SK-N-SH (cell line): ENCODE measurements at regions not wholly inside any gene's neighbourhood (a gene's known extent, or its start where the extent isn't known, plus 50 kb on each side); places are given as distances from the start of the nearest gene placed in this dataset.

Experiments used
- CTCF ChIA-PET: fragments of 300-600, 350-600 bp; formaldehyde crosslinking; extraction: SDS; loops from one replicate; lab custom pipeline; 2021; lab: Yijun Ruan, JAX
- POLR2A ChIA-PET: fragments of 350-600 bp; sonication (Branson Sonifier 250); formaldehyde crosslinking; extraction: SDS; loops from one replicate; lab custom pipeline; 2020; ENCODE audit warnings: antibody characterized with exemption, inconsistent platforms; lab: Yijun Ruan, JAX
- DNase-seq: peaks from one replicate; pipeline ENCODE4 v3.0.0; 2012
- H2AFZ ChIP-seq: fragments of 200-600 bp; sonication (generic); 2 replicates; pipeline ENCODE4 v1.8.1; 2016; ENCODE audit warnings: antibody characterized with exemption, mild to moderate bottlenecking, low read depth
- H3F3A ChIP-seq: fragments of 200-600 bp; sonication (generic); replicated peaks from 2 replicates; pipeline ENCODE3; 2016; ENCODE audit warnings: antibody characterized with exemption, mild to moderate bottlenecking; ENCODE audit not compliant: insufficient read depth
- H3K27ac ChIP-seq, 2 experiments: fragments of 200-500 bp in 1 of 2; fragments of 200-600 bp in 1 of 2; sonication (Bioruptor generic) in 1 of 2; sonication (generic), shearing (Covaris generic) in 1 of 2; 2 replicates each; pipeline versions ENCODE4 v1.5.1 to v1.6.1; 2014 to 2016; ENCODE audit warnings: low read depth in 2 of 2, inconsistent platforms in 1 of 2, low read length in 1 of 2, mild to moderate bottlenecking in 1 of 2, mixed read lengths in 1 of 2
- H3K27me3 ChIP-seq: fragments of 200-600 bp; sonication (generic), shearing (Covaris generic); 2 replicates; pipeline ENCODE4 v1.6.1; 2016; ENCODE audit warnings: mixed run types; ENCODE audit not compliant: insufficient read depth
- H3K36me3 ChIP-seq, 2 experiments: fragments of 200-500 bp in 1 of 2; fragments of 200-600 bp in 1 of 2; sonication (Bioruptor generic) in 1 of 2; sonication (generic) in 1 of 2; replicated peaks in 1 of 2; 2 replicates each; pipeline versions ENCODE3 to v1.5.1; 2014 to 2016; ENCODE audit warnings: low read length in 1 of 2, mild to moderate bottlenecking in 1 of 2; ENCODE audit not compliant: insufficient read depth in 2 of 2, control insufficient read depth in 1 of 2
- H3K4me1 ChIP-seq, 2 experiments: fragments of 200-500 bp in 1 of 2; fragments of 200-600 bp in 1 of 2; sonication (Bioruptor generic) in 1 of 2; sonication (generic), shearing (Covaris generic) in 1 of 2; 2 replicates each; pipeline versions ENCODE4 v1.5.1 to v1.6.1; 2014 to 2016; ENCODE audit warnings: low read depth in 1 of 2, low read length in 1 of 2, mixed run types in 1 of 2; ENCODE audit not compliant: insufficient read depth in 2 of 2, control insufficient read depth in 1 of 2
- H3K4me2 ChIP-seq: fragments of 200-600 bp; sonication (generic), shearing (Covaris generic); 2 replicates; pipeline ENCODE4 v1.6.1; 2017; ENCODE audit warnings: mixed run types
- H3K4me3 ChIP-seq, 2 experiments: fragments of 200-500 bp in 1 of 2; fragments of 200-600 bp in 1 of 2; sonication (Bioruptor generic) in 1 of 2; sonication (generic), shearing (Covaris generic) in 1 of 2; 2 replicates each; pipeline versions ENCODE4 v1.5.1 to v1.8.1; 2014 to 2016; ENCODE audit warnings: low read depth in 2 of 2, inconsistent platforms in 1 of 2, low read length in 1 of 2, mild to moderate bottlenecking in 1 of 2, mixed read lengths in 1 of 2, moderate library complexity in 1 of 2
- H3K79me2 ChIP-seq: fragments of 200-600 bp; sonication (generic); 2 replicates; pipeline ENCODE4 v1.8.1; 2017; ENCODE audit warnings: mild to moderate bottlenecking; ENCODE audit not compliant: insufficient read depth
- H3K9ac ChIP-seq: fragments of 200-600 bp; sonication (generic); 2 replicates; pipeline ENCODE4 v1.6.1; 2017; ENCODE audit warnings: mixed run types
- H3K9me2 ChIP-seq: fragments of 200-600 bp; sonication (generic); 2 replicates; pipeline ENCODE4 v1.6.1; 2017; ENCODE audit warnings: mixed run types
- H3K9me3 ChIP-seq: fragments of 200-600 bp; sonication (generic); 2 replicates; pipeline ENCODE4 v1.6.1; 2017; ENCODE audit warnings: mixed run types, mild to moderate bottlenecking, moderate library complexity
- H4K20me1 ChIP-seq: fragments of 200-600 bp; sonication (generic); 2 replicates; pipeline ENCODE4 v1.6.1; 2017; ENCODE audit warnings: mild to moderate bottlenecking, mixed run types; ENCODE audit not compliant: insufficient read depth
- CHD2 ChIP-seq: fragments of 150-350 bp; IDR thresholded peaks from 2 replicates; pipeline ENCODE4 v1.6.1; 2018; ENCODE audit warnings: low read length; ENCODE audit not compliant: partially characterized antibody
- ELF1 ChIP-seq: IDR thresholded peaks from 2 replicates; pipeline ENCODE4 v1.4.0; 2012
- EP300 ChIP-seq, 2 experiments: IDR thresholded peaks; 2 replicates each; pipeline versions ENCODE4 v1.4.0 to v1.6.1; 2012; ENCODE audit warnings: borderline replicate concordance in 1 of 2, low read depth in 1 of 2, low read length in 1 of 2
- FOXJ3 ChIP-seq: sonication (generic); formaldehyde crosslinking; IDR thresholded peaks from 2 replicates; pipeline ENCODE4 v1.5.1; 2020; ENCODE audit warnings: mild to moderate bottlenecking, missing genetic modification reagents
- GABPA ChIP-seq: IDR thresholded peaks from 2 replicates; pipeline ENCODE4 v1.4.0; 2012; ENCODE audit warnings: low read depth, mild to moderate bottlenecking
- GATA2 ChIP-seq: sonication (generic); formaldehyde crosslinking; IDR thresholded peaks from 2 replicates; pipeline ENCODE4 v1.5.0; 2020; ENCODE audit warnings: mild to moderate bottlenecking, missing genetic modification reagents
- JUND ChIP-seq: IDR thresholded peaks from 2 replicates; pipeline ENCODE4 v1.4.0; 2012
- MEF2A ChIP-seq: IDR thresholded peaks from 2 replicates; pipeline ENCODE4 v1.4.0; 2012; ENCODE audit warnings: low read depth, borderline replicate concordance
- MXI1 ChIP-seq: IDR thresholded peaks from 2 replicates; pipeline ENCODE4 v1.6.1; 2012; ENCODE audit warnings: mild to moderate bottlenecking, low read depth, low read length, improper control_type of control experiment
- NFIC ChIP-seq: IDR thresholded peaks from 2 replicates; pipeline ENCODE4 v1.4.0; 2012; ENCODE audit warnings: borderline replicate concordance
- RCOR1 ChIP-seq: fragments of 150-350 bp; IDR thresholded peaks from 2 replicates; pipeline ENCODE4 v1.6.1; 2017; ENCODE audit warnings: antibody characterized with exemption, low read length
- RXRA ChIP-seq: IDR thresholded peaks from 2 replicates; pipeline ENCODE4 v1.4.0; 2012; ENCODE audit warnings: low read depth, mild to moderate bottlenecking, borderline replicate concordance
- SIN3A ChIP-seq: IDR thresholded peaks from 2 replicates; pipeline ENCODE4 v1.6.1; 2012; ENCODE audit warnings: low read depth, mild to moderate bottlenecking, low read length, moderate library complexity, borderline replicate concordance
- TAF1 ChIP-seq: IDR thresholded peaks from 2 replicates; pipeline ENCODE4 v1.6.1; 2012; ENCODE audit warnings: low read depth, mild to moderate bottlenecking, low read length, moderate library complexity, borderline replicate concordance
- TCF12 ChIP-seq: IDR thresholded peaks from 2 replicates; pipeline ENCODE4 v1.4.0; 2012
- WGBS: methylation state at CpG from one replicate; pipeline ENCODE4 v1.1.6; 2017; ENCODE audit warnings: low lambda C conversion rate; 5-methylcytosine and 5-hydroxymethylcytosine counted together
- TF ChIP-seq, protein P1 (sequence below): IDR thresholded peaks from 2 replicates; pipeline ENCODE4 v1.4.0; 2012; ENCODE audit warnings: low read depth
- TF ChIP-seq, protein P2 (sequence below): IDR thresholded peaks from 2 replicates; pipeline ENCODE4 v1.6.1; 2012; ENCODE audit warnings: mild to moderate bottlenecking, low read depth, low read length, moderate library complexity
- TF ChIP-seq, protein P3 (sequence below): fragments of 200-600 bp; sonication (generic); IDR thresholded peaks from 2 replicates; pipeline ENCODE4 v1.6.1; 2017; ENCODE audit warnings: antibody characterized with exemption, mild to moderate bottlenecking, moderate library complexity
- TF ChIP-seq, protein P4 (sequence below): fragments of 150-350 bp; IDR thresholded peaks from 2 replicates; pipeline ENCODE4 v1.6.1; 2016; ENCODE audit warnings: mild to moderate bottlenecking, low read depth, low read length

DNA sequence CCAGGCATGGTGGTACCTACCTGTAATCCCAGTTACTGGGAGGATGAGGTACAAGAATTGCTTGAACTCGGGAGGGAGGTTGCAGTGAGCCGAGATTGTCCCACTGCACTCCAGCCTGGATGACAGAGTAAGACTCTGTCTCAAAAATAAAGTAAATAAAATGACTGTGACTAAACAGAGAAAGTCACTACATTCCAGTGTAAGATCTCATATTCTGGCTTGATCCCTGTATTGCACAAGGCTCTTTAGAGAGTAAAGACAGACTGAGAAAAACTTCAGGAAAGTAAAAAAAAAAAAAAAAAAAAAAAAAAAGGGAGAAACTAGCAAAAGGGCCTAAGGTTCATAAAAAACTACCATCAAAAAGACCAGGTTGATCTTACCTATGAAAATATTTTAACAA is 106.6 kb upstream of the PJA2 start:
- Histone ChIP-seq H3K9ac (no peak overlapping the region), H3K36me3 (no peaks in the 10 kb centered on the region), H3F3A (no peaks in the 10 kb centered on the region), H3K27ac (no peak overlapping the region), H3K4me2 (no peak overlapping the region), H3K79me2 (no peaks in the 10 kb centered on the region), H3K27me3 (no peaks in the 10 kb centered on the region), H2AFZ (no peak overlapping the region), H4K20me1 (no peaks in the 10 kb centered on the region), H3K4me3 (no peak overlapping the region), H3K4me1 (no peaks in the 10 kb centered on the region; a peak in 1 of 4 replicates), H3K9me3 (no peaks in the 10 kb centered on the region), H3K9me2 (no peaks in the 10 kb centered on the region)
- ChIA-PET POLR2A (no interaction called here), CTCF (no interaction called here)
- no peak for TF ChIP-seq EP300 (IDR thresholded peaks at IDR 0.05; ENCODE audit: borderline replicate concordance in 1 of 2, low read depth in 1 of 2, low read length in 1 of 2)
- no peak for TF ChIP-seq MXI1
- no peak for TF ChIP-seq RXRA
- no peak for TF ChIP-seq TCF12
- TF ChIP-seq SIN3A = no peak
- TF ChIP-seq TAF1 = no peak
- TF ChIP-seq, protein P1, sequence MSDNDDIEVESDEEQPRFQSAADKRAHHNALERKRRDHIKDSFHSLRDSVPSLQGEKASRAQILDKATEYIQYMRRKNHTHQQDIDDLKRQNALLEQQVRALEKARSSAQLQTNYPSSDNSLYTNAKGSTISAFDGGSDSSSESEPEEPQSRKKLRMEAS = no peak
- no peak for TF ChIP-seq GABPA
- TF ChIP-seq GATA2 (CRISPR knock-in tag) = no peak
- TF ChIP-seq RCOR1 = no peak
- DNase-seq = no peak
- WGBS = 86% methylated on average over 2 of the region's 2 CpGs

DNA sequence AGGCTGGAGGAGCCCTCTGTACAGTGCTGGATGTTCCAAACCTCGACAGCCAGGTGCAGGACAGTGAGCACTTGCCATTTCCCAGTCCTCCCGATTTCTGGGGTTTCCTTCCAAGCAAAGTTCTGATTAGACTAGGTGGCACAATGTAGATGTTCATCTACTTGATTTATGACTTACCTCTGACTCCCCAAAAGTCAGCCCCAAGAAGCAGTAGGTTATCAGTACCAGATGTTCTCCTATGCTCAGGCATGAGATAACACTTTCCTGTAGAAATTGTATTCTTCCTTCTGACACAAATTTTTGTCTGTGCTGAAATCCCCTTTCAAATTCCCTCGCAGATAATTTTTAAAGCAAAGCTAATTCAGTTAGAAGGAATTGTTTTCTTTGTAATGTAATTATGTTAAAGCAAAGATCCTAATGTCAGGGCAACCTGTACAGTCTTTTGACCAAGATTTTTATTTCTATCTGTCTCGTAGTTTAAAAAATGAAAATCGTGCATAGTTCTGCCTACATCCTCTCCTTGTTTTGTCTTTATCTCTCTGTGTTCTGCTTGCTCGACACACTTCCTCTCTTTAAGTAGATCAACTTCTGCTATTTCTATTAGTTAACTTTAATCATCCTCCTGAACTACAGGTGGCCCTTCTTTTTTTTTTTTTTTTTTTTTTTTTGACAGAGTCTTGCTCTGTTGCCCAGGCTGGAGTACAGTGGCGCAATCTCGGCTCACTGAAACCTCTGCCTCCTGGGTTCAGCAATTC is 102.4 kb upstream of the PJA2 start:
- no peak for DNase-seq
- H3K79me2 ChIP-seq = no peaks in the 10 kb centered on the region
- TF ChIP-seq, protein P2, sequence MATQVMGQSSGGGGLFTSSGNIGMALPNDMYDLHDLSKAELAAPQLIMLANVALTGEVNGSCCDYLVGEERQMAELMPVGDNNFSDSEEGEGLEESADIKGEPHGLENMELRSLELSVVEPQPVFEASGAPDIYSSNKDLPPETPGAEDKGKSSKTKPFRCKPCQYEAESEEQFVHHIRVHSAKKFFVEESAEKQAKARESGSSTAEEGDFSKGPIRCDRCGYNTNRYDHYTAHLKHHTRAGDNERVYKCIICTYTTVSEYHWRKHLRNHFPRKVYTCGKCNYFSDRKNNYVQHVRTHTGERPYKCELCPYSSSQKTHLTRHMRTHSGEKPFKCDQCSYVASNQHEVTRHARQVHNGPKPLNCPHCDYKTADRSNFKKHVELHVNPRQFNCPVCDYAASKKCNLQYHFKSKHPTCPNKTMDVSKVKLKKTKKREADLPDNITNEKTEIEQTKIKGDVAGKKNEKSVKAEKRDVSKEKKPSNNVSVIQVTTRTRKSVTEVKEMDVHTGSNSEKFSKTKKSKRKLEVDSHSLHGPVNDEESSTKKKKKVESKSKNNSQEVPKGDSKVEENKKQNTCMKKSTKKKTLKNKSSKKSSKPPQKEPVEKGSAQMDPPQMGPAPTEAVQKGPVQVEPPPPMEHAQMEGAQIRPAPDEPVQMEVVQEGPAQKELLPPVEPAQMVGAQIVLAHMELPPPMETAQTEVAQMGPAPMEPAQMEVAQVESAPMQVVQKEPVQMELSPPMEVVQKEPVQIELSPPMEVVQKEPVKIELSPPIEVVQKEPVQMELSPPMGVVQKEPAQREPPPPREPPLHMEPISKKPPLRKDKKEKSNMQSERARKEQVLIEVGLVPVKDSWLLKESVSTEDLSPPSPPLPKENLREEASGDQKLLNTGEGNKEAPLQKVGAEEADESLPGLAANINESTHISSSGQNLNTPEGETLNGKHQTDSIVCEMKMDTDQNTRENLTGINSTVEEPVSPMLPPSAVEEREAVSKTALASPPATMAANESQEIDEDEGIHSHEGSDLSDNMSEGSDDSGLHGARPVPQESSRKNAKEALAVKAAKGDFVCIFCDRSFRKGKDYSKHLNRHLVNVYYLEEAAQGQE = no peak
- TF ChIP-seq EP300 (IDR thresholded peaks at IDR 0.05; ENCODE audit: borderline replicate concordance in 1 of 2, low read depth in 1 of 2, low read length in 1 of 2) (no peak), JUND (no peak), ELF1 (no peak), TAF1 (no peak), TCF12 (no peak), NFIC (no peak), GATA2 (CRISPR knock-in tag) (no peak), CHD2 (no peak), MEF2A (no peak), RXRA (no peak), FOXJ3 (no peak)
- TF ChIP-seq, protein P1 = no peak
- TF ChIP-seq, protein P3, sequence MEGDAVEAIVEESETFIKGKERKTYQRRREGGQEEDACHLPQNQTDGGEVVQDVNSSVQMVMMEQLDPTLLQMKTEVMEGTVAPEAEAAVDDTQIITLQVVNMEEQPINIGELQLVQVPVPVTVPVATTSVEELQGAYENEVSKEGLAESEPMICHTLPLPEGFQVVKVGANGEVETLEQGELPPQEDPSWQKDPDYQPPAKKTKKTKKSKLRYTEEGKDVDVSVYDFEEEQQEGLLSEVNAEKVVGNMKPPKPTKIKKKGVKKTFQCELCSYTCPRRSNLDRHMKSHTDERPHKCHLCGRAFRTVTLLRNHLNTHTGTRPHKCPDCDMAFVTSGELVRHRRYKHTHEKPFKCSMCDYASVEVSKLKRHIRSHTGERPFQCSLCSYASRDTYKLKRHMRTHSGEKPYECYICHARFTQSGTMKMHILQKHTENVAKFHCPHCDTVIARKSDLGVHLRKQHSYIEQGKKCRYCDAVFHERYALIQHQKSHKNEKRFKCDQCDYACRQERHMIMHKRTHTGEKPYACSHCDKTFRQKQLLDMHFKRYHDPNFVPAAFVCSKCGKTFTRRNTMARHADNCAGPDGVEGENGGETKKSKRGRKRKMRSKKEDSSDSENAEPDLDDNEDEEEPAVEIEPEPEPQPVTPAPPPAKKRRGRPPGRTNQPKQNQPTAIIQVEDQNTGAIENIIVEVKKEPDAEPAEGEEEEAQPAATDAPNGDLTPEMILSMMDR = no peak
- TF ChIP-seq, protein P4, sequence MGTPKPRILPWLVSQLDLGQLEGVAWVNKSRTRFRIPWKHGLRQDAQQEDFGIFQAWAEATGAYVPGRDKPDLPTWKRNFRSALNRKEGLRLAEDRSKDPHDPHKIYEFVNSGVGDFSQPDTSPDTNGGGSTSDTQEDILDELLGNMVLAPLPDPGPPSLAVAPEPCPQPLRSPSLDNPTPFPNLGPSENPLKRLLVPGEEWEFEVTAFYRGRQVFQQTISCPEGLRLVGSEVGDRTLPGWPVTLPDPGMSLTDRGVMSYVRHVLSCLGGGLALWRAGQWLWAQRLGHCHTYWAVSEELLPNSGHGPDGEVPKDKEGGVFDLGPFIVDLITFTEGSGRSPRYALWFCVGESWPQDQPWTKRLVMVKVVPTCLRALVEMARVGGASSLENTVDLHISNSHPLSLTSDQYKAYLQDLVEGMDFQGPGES = no peak
- TF ChIP-seq, all 33 proteins: peak for 0
- Histone ChIP-seq H3K27me3 (no peaks in the 10 kb centered on the region), H3K4me3 (no peak overlapping the region), H3K4me1 (no peaks in the 10 kb centered on the region; a peak in 2 of 4 replicates), H2AFZ (no peak overlapping the region), H3K9me2 (no peaks in the 10 kb centered on the region), H4K20me1 (no peaks in the 10 kb centered on the region), H3K4me2 (no peak overlapping the region), H3K27ac (no peak overlapping the region), H3K36me3 (no peaks in the 10 kb centered on the region), H3K9ac (no peak overlapping the region), H3F3A (no peaks in the 10 kb centered on the region), H3K9me3 (no peaks in the 10 kb centered on the region)
- ChIA-PET POLR2A (no interaction called here), CTCF (no interaction called here)
- 80% methylated on average over 6 of the region's 8 CpGs for WGBS
